ENCODE measurements at regions not wholly inside any gene's neighbourhood (a gene's known extent, or its start where the extent isn't known, plus 50 kb on each side); places are given as distances from the start of the nearest gene placed in this dataset.

DNA sequence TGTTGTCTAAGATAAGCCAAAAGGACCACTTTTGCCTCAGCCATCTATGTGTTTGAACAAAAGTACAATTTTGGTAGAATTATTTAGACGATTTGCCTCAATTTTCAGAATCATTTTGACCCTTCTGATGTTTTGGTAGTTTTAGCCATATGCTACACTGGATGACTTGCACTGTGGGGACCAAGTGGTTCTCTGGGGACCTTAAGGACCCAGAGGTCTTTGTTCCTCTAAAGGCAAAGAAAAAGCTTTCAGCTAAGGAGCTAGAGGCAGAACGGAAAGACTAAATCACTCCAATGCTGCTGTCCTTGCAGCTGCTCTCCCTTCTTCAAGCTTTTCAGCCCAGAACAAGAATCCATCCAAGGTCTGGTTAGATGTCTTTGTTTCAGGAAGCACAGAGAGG lies 51.0 kb upstream of the APC start:
- peaks cover 42% of the 10 kb centered on the region for H3K27me3 Mint-ChIP-seq
- intact Hi-C loops (cut with micrococcal nuclease) = no loop called here
- no peaks in the 10 kb centered on the region for H3K9me3 Mint-ChIP-seq
- H3K27ac Mint-ChIP-seq = no peak overlapping the region
- no peak overlapping the region for H3K4me3 Mint-ChIP-seq
- H3K36me3 Mint-ChIP-seq (ENCODE audit: low read depth) = no peaks in the 10 kb centered on the region
- DNase-seq = no peak
- no peaks in the 10 kb centered on the region for H3K4me1 Mint-ChIP-seq

DNA sequence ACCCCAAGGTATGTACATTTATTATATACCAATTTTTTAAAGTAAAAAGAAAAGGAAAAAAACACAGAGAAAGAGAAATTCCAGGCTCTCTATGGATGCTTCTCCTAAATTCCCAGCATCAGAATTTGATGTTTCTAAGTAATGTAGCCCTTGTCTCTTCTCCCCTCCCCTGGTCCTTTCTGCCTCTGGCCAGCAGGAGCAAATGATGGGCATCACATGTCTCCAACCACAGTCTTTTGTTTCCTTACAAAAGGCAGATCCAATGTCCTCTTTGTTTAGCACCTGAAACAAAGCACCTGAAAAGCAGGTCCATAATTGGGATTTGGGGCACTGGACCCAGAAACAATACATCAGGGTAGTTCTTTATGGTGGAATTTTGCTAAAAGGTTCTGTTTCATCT lies 50.4 kb upstream of the APC start:
- no peak overlapping the region for H3K4me3 Mint-ChIP-seq
- H3K27me3 Mint-ChIP-seq = peaks cover 46% of the 10 kb centered on the region
- H3K9me3 Mint-ChIP-seq = no peaks in the 10 kb centered on the region
- no peak for DNase-seq
- no peak overlapping the region for H3K27ac Mint-ChIP-seq
- H3K4me1 Mint-ChIP-seq = no peaks in the 10 kb centered on the region
- intact Hi-C loops (cut with micrococcal nuclease) = no loop called here
- H3K36me3 Mint-ChIP-seq (ENCODE audit: low read depth) = no peaks in the 10 kb centered on the region
